ENCODE measurements at regions not wholly inside any gene's neighbourhood (a gene's known extent, or its start where the extent isn't known, plus 50 kb on each side); places are given as distances from the start of the nearest gene placed in this dataset.

DNA sequence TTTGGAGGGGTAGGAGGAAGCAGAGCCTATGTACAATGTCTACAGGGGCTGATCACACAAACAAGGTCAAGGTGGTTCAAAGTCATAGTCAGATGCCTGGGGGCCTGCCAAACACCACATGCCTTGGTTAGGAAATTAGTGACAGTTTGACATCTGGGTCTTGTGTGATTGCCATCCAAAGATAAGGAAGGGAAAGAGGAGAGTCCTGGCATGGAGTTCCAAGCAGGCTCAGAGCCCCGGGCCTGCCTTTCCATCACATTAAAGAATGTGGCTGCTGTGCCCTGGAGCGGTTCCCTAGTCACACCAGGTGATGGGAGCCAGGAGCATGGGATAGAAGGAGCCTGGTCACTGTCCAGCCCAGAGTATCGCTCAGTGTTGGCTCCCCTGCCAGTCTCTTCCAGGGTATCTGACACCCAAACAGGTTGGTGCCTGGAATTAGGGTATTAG is 53.6 kb upstream of the BCL2L14 start:
- TF ChIP-seq CREM (CRISPR knock-in tag; IDR thresholded peaks at IDR 0.05), result no peak
- TF ChIP-seq CTCF (IDR thresholded peaks at IDR 0.05), result no peak
- TF ChIP-seq USF2 (CRISPR knock-in tag; IDR thresholded peaks at IDR 0.05), result no peak
- TF ChIP-seq CREB1 (CRISPR knock-in tag; IDR thresholded peaks at IDR 0.05), result no peak

Data from WTC11 (cell line).